NCI-H187 treated with DMSO at 0.1 percent for 48 hours (cell line): ENCODE measurements at regions not wholly inside any gene's neighbourhood (a gene's known extent, or its start where the extent isn't known, plus 50 kb on each side); places are given as distances from the start of the nearest gene placed in this dataset.

Experiments used
- DNase-seq: peaks from one replicate; lab custom pipeline; 2025; lab: John Stamatoyannopoulos, UW

GRCh38 chr21:16834791-16835190 is 678.1 kb upstream of the CXADR start:
- DNase-seq = no peak

- no peak for DNase-seq
These were observed 675.5 kb upstream of the CXADR start for GRCh38 chr21:16837321-16837720.

- no peak for DNase-seq
These were observed 675.1 kb upstream of the CXADR start for GRCh38 chr21:16837721-16838120.

GRCh38 chr21:16838331-16838730 is 674.5 kb upstream of the CXADR start:
- DNase-seq = no peak

GRCh38 chr21:16840538-16840937 is 672.3 kb upstream of the CXADR start:
- no peak for DNase-seq

- DNase-seq = no peak
These were observed 670.7 kb upstream of the CXADR start for GRCh38 chr21:16841975-16842695.

GRCh38 chr21:16842696-16843035 is 670.2 kb upstream of the CXADR start:
- no peak for DNase-seq

GRCh38 chr21:16847211-16847610 is 665.6 kb upstream of the CXADR start:
- DNase-seq = no peak

- DNase-seq = no peak
These were observed 661.8 kb upstream of the CXADR start for GRCh38 chr21:16851054-16851453.

GRCh38 chr21:16855164-16855667 is 657.6 kb upstream of the CXADR start:
- DNase-seq = no peak

GRCh38 chr21:16863362-16863905 is 649.4 kb upstream of the CXADR start:
- no peak for DNase-seq

GRCh38 chr21:16863908-16864307 is 648.9 kb upstream of the CXADR start:
- no peak for DNase-seq

- DNase-seq = no peak
These were observed 647.2 kb upstream of the CXADR start for GRCh38 chr21:16865632-16866031.

- no peak for DNase-seq
These were observed 646.0 kb upstream of the CXADR start for GRCh38 chr21:16866851-16867250.

- no peak for DNase-seq
These were observed 642.7 kb upstream of the CXADR start for GRCh38 chr21:16870103-16870502.

- DNase-seq = no peak
These were observed 640.2 kb upstream of the CXADR start for GRCh38 chr21:16872616-16873015.

GRCh38 chr21:16873176-16873575 is 639.7 kb upstream of the CXADR start:
- no peak for DNase-seq

GRCh38 chr21:16873596-16873995 is 639.2 kb upstream of the CXADR start:
- DNase-seq = no peak

GRCh38 chr21:16879479-16879878 is 633.4 kb upstream of the CXADR start:
- DNase-seq = no peak

GRCh38 chr21:16891821-16892220 is 621.0 kb upstream of the CXADR start:
- DNase-seq = no peak

GRCh38 chr21:16900685-16901084 is 612.2 kb upstream of the CXADR start:
- DNase-seq = no peak

- no peak for DNase-seq
These were observed 604.8 kb upstream of the CXADR start for GRCh38 chr21:16908077-16908476.

- DNase-seq = no peak
These were observed 602.2 kb upstream of the CXADR start for GRCh38 chr21:16910435-16911165.
